ENCODE measurements at regions not wholly inside any gene's neighbourhood (a gene's known extent, or its start where the extent isn't known, plus 50 kb on each side); places are given as distances from the start of the nearest gene placed in this dataset.

GRCh38 chr15:70469651-70470555, 293.5 kb downstream of the UACA start:
- DNase-seq, result no peak

DNA sequence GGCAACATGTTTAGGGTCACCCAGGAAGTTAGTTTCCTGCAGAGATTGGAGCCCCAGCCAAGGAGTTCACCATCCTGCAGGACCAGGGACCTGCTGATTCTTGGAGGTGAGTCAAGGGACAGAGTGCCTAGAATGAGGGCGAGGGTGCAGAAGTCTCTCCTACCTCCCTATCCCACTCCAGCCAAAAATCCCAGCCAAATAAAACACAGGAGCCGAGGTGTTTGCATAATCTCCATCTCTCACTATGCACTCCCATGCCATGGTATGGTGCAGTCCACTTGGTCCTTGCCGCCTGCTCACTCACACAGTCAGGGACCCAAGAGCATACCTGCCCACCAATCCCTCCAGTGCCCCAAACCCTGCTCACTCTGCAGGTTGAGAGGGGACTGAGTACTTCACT, 294.2 kb downstream of the UACA start:
- DNase-seq, result no peak

DNA sequence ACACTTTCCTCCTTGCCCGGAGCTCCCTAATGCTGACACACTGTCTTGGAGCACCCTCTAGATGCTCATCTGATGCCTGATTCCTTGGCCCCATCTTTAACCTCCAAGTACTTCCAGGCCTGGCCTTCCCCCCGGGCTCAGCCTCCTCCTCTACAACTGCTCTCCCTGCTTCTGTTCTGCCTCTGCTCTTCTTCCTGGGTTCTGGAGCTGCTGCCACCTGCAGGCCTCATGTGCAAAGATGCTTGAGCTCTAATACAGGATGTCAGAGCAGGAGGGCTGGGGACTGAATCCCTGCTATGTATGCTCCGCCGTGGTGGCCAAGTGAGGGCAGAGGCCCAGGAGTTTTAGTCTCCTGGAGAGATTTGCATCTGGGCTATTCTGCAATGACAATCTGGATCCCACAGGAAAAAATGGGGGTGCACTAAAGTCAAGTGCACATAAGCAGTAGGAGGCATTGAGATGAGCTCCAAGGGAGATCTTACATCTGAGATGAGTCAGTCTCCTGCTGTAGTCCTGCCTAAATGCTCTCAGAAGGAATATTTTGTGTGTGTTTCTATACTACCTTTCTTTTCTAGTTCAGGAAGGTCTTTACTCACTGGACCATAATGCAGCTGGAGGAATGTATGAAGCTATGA, 296.3 kb downstream of the UACA start:
- DNase-seq, result peak in 1 of 2 experiments; percentile 12

DNA sequence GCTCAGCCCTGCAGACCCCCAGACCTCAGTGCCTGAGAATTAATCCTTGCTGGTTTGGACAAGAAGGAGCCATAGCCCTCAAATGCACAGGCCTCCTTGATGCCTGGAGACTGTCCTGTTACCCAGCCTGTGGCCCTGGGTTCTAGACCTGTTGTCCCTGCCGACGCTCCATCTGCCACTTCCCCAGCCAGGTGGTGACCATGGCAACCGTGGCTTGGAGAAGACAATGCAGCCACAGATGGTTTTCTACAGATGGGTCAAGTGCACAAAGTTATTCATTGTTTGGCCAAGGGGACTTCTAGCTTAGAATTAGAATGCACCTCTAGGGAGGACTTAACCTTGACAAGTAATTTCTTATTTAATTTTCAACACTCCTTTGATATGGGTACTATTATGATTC, 297.1 kb downstream of the UACA start:
- DNase-seq, result no peak

- DNase-seq, result no peak
Observed at GRCh38 chr15:70465812-70466211, 297.5 kb downstream of the UACA start.

DNA sequence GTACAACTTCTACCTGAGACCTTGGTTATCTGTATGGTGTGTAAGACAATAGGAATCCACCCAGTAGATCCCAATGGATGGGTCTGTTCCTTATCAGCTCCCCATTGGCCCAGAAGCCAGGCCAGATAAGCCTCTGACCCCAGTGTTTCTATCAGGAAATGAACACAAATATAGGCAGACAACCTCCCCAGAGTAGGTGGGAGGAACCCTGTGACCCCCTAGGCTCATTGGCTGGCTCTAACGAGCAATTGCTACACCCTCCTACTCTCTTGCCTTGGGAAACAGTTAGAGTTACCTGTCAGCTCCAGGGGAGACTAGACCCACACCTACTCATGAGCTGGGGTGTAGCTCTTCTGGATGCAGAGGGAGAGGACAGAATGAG, 299.9 kb downstream of the UACA start:
- no peak for DNase-seq

- no peak for DNase-seq
Observed at GRCh38 chr15:70461992-70462391, 301.4 kb downstream of the UACA start.

- no peak for DNase-seq
Observed at GRCh38 chr15:70461017-70461416, 302.3 kb downstream of the UACA start.

DNA sequence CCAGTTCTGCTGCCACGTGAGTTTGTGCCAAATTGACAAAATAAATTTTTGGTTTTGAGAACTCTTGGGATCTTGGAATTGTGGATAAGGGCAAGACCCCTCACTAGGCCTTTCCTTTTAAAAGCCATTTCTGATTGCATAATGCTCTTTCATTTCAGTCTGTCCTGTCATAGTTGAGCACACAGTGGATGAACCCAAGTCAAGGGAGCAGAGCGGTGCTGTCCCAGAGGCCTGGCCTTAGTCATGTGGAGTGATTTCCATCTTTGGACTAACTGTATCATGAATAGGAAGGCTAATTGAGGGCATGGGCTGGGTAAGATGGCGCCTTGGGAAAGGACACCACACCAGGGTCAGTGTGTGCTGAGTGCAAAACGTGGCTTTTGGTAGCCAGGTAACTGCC, 304.0 kb downstream of the UACA start:
- no peak for DNase-seq

DNA sequence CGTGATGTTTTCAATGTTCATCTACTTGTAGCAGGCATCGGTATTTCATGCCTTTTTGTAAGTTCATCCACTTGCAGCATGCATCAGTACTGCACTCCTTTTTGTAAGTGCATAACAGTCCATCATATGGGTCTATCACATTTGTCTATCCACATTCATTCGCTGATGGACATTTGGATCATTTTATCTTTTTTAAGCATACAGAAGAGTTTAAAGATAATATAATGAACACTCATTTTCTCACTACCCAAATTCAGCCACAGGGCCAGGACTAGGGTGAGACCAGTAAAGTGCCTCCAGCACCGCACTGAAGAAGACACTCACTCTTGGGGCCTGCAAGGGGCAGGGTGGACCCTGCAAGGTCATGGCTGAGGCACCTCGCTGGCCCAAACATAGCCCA, 309.6 kb downstream of the UACA start:
- no peak for DNase-seq

DNA sequence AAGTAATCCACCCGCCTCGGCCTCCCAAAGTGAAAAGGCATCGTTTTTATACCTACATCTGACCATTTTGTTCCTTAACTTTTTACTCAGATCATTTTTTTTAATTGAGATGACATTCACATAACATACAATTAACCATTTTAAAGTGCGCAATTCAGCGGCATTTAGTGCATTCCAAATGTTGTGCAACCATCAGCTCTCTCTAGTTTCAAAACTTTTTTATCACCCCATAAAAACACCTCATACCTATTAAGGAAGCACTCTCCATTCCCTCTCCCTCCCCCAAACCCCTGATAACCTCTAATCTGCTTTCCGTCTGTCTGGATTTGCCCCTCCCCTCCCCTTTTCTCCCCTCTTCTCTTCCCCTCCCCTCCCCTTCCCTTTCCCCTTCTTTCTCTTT, 310.1 kb downstream of the UACA start:
- DNase-seq, result no peak

DNA sequence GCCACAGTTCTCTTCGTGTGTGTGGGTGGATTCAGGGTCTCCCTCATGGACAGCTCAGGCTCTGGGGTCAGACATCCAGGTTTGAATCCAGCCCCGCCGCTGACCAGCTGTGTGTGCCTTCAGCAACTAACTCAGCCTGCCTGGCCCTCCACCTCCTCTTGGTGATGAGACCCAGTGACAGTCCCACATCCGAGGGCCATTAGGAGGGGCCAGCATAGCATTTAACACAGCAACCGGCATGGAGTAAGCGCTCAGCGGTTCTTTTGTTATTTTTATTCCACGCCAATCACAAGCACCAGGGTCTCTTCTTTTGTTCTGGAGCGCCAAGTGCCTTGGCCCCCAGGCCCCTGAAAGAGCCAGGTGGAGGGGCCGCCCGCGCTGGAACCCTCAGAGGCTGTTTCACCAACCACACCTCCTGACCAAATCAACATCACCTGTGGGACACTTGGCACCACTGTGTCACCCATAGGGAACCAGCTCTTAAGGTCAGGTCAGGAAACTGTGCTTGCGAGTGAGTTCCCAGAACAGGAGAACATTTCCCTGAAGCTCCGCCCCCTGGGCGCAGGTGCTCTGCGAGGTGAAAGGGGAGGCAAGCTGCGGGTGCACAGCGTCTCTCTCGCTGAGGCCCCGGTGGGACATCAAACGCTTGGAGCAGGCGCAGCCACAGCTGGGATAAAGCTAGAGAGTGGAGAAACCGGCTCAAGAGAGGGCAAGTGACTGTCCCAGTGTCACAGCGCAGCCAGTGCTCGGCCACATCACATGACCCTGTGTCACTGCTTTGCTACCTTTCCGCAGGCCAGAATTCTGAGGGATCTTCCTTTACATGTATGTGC, 311.3 kb downstream of the UACA start:
- no peak for DNase-seq

DNA sequence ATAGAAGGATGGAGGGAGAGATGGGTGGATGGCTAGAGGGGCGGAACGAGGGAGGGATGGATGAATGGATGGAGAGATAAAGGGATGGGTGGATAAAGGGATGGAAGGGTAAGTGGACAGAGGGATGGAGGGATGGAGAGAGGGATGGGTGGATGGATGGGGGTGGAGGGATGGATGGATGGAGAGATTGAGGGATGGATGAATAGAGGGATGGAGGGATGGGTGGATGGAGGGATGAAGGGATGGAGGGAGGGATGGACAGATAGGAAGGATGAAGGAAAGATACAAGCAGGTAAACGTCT, 313.3 kb downstream of the UACA start:
- DNase-seq, result no peak

- DNase-seq, result no peak
Observed at GRCh38 chr15:70449311-70450141, 313.8 kb downstream of the UACA start.

GRCh38 chr15:70447928-70448698, 315.2 kb downstream of the UACA start:
- DNase-seq, result no peak

DNA sequence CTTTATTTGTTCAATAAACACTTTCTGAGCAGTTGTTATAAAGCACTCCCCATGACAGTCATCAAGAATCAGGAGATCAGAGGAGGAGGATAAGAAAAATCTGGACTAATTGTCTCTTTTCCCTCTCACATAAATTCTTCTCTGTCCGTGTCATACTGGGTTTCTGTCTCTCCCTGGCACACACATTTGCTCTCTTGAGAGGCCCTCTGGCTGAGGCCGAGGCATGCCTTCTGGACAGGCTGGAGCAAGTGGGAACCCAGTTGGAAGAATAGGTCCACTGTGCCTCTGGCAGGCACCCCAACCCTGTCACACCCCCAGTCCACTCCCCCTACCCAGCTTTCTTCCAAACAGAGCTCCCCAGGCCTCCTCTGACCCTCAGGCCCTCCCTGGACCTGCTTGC, 315.8 kb downstream of the UACA start:
- DNase-seq, result no peak

- no peak for DNase-seq
Observed at GRCh38 chr15:70447081-70447480, 316.3 kb downstream of the UACA start.

DNA sequence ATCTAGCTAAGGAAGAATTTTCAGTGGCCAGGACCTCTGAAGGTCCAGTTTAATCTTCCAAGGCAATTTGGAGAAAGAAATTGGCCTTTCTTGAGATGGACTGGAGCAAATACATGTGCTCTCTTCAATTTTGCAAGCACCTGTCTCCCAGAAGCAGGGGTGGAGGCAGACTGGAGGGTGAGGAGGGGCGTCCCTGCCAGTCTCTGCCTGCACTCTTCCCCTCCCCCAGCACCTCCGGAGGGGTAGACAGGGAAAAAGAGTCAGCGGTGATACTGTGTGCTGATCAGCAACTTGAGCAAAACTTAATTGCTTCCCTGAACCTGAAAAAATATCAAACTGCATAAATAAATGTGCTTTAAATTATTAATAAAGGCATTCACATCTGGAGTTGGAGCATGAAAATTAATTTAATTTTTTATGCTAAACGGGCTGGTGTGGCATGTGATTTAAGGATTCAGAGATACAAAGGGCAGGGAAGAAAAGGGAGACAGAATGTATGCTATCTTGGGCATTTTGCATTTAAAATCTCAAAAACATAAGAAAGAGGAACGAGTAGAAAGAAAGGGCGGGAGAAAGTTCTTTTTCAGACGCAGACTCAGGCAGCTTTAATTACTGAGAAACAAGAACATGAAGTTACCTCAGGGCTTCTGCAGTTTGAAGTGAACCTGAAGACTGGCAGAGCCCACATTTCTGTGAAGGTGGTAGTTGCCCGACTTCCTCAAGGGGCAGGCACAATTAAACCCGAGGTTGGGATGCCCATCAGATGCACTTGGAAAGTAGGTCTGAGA, 319.7 kb downstream of the UACA start:
- no peak for DNase-seq

- DNase-seq, result no peak
Observed at GRCh38 chr15:70442616-70443321, 320.6 kb downstream of the UACA start.

DNA sequence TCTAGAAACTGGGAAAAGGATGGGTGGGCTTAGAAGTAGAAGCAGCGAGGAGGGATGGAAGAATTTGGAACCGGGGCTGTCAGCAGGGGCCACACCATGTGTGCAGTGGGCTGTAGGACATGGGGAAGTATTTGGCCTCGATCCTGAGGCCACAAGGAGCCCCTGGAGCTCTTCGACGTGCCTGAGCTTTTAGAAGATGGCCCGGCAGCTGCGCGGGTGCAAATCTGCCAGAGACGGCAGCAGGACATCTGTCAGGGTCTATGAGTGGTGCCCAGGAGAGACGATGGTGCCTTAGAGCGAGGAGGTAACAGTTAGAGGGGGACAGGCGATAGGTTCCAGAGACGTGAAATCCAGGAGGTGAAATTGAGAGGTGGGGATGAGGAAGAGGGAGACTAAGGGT, 321.1 kb downstream of the UACA start:
- DNase-seq, result no peak
